ENCODE measurements at regions not wholly inside any gene's neighbourhood (a gene's known extent, or its start where the extent isn't known, plus 50 kb on each side); places are given as distances from the start of the nearest gene placed in this dataset.
"Not testable (repeated sequence)": the region's sequence is repeated elsewhere in the genome, so short reads cannot be mapped to it uniquely, and the experiment has no call there.

DNA sequence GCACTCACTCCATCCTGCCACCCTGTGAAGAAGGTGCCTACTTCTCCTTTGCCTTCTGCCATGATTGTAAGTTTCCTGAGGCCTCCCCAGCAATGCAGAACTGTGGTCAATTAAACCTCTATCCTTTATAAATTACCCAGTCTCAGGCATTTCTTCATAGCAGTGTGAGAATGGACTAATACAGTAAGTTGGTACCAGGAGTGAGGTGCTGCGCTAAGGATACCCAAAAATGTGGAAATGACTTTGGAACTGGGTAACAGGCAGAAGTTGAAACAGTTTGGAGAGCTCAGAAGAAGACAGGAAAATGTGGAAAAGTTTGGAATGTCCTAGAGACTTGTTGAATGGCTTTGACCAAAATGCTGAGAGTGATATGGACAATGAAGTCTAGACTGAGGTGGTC is 176.0 kb downstream of the FZD1 start:
- TF ChIP-seq POLR2AphosphoS5, POLR2A (IDR thresholded peaks at IDR 0.05): not testable (repeated sequence)
- TF ChIP-seq, protein P1, sequence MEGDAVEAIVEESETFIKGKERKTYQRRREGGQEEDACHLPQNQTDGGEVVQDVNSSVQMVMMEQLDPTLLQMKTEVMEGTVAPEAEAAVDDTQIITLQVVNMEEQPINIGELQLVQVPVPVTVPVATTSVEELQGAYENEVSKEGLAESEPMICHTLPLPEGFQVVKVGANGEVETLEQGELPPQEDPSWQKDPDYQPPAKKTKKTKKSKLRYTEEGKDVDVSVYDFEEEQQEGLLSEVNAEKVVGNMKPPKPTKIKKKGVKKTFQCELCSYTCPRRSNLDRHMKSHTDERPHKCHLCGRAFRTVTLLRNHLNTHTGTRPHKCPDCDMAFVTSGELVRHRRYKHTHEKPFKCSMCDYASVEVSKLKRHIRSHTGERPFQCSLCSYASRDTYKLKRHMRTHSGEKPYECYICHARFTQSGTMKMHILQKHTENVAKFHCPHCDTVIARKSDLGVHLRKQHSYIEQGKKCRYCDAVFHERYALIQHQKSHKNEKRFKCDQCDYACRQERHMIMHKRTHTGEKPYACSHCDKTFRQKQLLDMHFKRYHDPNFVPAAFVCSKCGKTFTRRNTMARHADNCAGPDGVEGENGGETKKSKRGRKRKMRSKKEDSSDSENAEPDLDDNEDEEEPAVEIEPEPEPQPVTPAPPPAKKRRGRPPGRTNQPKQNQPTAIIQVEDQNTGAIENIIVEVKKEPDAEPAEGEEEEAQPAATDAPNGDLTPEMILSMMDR (IDR thresholded peaks at IDR 0.05): not testable (repeated sequence)

Measured in suprapubic skin (tissue), 4 donors.